Loucy (cell line): ENCODE measurements at regions not wholly inside any gene's neighbourhood (a gene's known extent, or its start where the extent isn't known, plus 50 kb on each side); places are given as distances from the start of the nearest gene placed in this dataset.

ENCODE experiments used
- EZH2phosphoT487 ChIP-seq: fragments of 200-600 bp; IDR thresholded peaks from 2 replicates; pipeline ENCODE4 v1.6.1; 2018; ENCODE audit warnings: antibody characterized with exemption, mild to moderate bottlenecking, moderate library complexity, borderline replicate concordance
- TF ChIP-seq, protein P1 (sequence below): fragments of 200-600 bp; sonication (generic); conservative IDR thresholded peaks from 2 replicates; pipeline ENCODE4 v1.5.1; 2014; ENCODE audit warnings: mild to moderate bottlenecking, antibody characterized with exemption, low read length

DNA sequence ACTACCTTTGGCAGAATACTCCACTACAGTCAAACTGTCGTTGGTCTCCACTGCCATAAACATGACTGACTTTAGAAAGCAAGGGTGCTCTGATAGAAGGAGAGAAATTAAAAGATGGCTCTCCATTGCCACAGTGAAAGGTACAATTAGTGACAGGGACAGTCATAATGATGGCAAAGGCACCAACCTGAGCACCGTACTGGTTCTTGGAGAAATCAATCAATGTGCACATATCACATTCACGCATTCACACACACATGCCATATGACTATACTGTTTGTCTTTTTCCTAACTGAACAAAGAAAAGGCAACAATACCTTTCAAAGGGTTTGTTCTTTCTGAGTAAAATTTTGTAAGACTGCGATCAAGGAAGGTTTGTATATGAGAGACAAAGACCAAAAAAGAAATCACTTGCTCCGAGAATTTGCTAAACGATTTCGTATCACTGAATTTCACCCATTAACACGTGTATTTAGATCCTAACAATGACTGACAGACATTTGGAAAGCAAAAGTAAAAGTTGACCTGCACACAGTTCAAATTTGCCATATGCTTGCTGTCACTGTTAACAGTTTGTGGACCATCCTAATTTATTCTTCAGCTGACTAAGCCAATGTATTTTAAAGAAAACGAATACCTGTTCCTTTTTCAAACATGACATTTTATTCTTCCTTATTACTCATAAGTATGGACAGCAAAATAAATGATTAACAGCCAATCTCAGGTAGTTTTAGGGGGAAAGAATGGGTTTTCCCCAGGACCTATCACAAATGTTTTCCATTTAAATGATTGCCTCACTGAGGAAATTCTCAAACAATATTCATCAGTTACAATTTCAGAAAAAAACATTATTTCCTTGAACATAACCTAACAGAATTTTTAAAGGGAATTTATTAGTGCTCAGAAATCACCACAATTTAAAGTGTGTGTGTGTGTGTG, 644.4 kb downstream of the ZEB2 start:
- TF ChIP-seq, protein P1, sequence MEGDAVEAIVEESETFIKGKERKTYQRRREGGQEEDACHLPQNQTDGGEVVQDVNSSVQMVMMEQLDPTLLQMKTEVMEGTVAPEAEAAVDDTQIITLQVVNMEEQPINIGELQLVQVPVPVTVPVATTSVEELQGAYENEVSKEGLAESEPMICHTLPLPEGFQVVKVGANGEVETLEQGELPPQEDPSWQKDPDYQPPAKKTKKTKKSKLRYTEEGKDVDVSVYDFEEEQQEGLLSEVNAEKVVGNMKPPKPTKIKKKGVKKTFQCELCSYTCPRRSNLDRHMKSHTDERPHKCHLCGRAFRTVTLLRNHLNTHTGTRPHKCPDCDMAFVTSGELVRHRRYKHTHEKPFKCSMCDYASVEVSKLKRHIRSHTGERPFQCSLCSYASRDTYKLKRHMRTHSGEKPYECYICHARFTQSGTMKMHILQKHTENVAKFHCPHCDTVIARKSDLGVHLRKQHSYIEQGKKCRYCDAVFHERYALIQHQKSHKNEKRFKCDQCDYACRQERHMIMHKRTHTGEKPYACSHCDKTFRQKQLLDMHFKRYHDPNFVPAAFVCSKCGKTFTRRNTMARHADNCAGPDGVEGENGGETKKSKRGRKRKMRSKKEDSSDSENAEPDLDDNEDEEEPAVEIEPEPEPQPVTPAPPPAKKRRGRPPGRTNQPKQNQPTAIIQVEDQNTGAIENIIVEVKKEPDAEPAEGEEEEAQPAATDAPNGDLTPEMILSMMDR = no peak
- no peak for TF ChIP-seq EZH2phosphoT487
